Activated T-helper 2 cell treated with anti-CD3 and anti-CD28 coated beads, Interferon-gamma antibody, Interleukin-2, Interleukin-4, amounts not matched to agents 10 μg/mL and 5 μg/mL and 100 μg/mL, durations not matched to agents 14 hours and 24 hours and 36 hours (primary cell): ENCODE measurements at regions not wholly inside any gene's neighbourhood (a gene's known extent, or its start where the extent isn't known, plus 50 kb on each side); places are given as distances from the start of the nearest gene placed in this dataset.
"Not testable (repeated sequence)": the region's sequence is repeated elsewhere in the genome, so short reads cannot be mapped to it uniquely, and the experiment has no call there.

Source experiments
- DNase-seq: peaks from one replicate; pipeline ENCODE4 v3.0.0; 2021; ENCODE audit warnings: low spot score
- H3K27ac Mint-ChIP-seq: one replicate; pipeline ENCODE4 v1.8.0; 2021; ENCODE audit warnings: mixed read lengths
- H3K27me3 Mint-ChIP-seq: one replicate; pipeline ENCODE4 v1.8.0; 2021; ENCODE audit warnings: low read depth, mixed read lengths
- H3K36me3 Mint-ChIP-seq: one replicate; pipeline ENCODE4 v1.8.0; 2021; ENCODE audit warnings: low read depth, mixed read lengths
- H3K4me1 Mint-ChIP-seq: one replicate; pipeline ENCODE4 v1.8.0; 2021; ENCODE audit warnings: low read depth, mixed read lengths
- H3K4me3 Mint-ChIP-seq: one replicate; pipeline ENCODE4 v1.8.0; 2021; ENCODE audit warnings: low read depth, mild to moderate bottlenecking, moderate library complexity, mixed read lengths
- H3K9me3 Mint-ChIP-seq: one replicate; pipeline ENCODE4 v1.8.0; 2021; ENCODE audit warnings: mixed read lengths
- intact Hi-C: fragments of 100-400 bp; cut with micrococcal nuclease; formaldehyde crosslinking; loops from one replicate; pipeline ENCODE4 v1.15.1; 2023

DNA sequence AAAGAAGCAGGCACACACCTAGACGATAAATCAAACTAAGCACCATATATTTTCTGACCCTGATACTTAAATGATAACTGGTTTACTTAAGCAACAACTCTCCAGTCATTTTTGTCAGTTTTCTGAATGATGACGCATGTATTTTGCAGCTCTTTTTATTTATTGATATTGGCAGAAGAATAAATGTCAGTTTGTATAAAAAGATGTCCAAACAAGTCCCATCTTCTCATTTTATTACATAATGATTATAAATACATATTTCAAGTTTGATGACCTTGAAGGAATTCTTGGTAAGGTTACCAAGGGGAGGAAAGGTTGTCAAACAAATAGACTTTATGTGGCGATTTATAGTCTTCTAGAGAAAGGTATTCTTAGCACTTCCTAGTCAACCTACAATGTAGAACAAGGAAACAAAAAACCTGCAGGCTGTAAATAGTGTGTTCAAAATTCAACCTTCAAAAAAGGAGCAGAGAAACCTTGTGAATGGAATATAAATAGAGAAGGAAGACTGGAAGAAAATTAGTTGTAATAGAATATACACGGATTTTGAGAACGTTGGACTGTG is 190.7 kb downstream of the JRKL start:
- DNase-seq, result no peak
- Mint-ChIP-seq H3K4me3 (no peak overlapping the region), H3K36me3 (no peaks in the 10 kb centered on the region), H3K27me3 (no peaks in the 10 kb centered on the region), H3K4me1 (no peaks in the 10 kb centered on the region), H3K27ac (no peak overlapping the region), H3K9me3 (no peaks in the 10 kb centered on the region)
- intact Hi-C loops, result no loop called here

DNA sequence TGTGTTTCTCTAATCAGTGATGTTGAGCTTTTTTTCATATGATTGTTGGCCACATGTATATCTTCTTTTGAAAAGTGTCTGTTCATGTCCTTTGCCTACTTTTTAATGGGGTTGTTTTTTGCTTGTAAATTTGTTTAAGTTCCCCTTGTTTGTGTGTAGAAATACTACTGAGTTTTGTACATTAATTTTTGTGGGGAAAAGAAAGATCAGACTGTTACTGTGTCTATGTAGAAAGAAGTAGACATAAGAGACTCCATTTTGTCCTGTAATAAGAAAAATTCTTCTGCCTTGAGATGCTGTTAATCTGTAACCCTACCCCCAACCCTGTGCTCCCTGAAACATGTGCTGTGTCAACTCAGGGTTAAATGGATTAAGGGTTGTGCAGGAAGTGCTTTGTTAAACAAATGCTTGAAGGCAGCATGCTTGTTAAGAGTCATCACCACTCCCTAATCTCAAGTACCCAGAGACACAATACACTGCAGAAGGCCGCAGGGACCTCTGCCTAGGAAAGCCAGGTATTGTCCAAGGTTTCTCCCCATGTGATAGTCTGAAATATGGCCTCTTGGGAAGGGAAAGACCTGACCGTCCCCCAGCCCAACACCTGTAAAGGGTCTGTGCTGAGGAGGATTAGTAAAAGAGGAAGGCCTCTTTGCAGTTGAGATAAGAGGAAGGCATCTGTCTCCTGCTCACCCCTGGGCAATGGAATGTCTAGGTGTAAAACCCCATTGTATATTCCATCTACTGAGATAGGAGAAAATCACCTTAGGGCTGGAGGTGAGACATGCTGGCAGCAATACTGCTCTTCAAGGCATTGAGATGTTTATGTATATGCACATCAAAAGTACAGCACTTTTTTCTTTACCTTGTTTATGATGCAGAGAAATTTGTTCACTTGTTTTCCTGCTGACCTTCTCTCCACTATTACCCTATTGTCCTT is 196.4 kb downstream of the JRKL start:
- H3K36me3 Mint-ChIP-seq, H3K4me1 Mint-ChIP-seq, H3K27ac Mint-ChIP-seq, H3K4me3 Mint-ChIP-seq, intact Hi-C loops, H3K27me3 Mint-ChIP-seq, DNase-seq, H3K9me3 Mint-ChIP-seq: not testable (repeated sequence)

DNA sequence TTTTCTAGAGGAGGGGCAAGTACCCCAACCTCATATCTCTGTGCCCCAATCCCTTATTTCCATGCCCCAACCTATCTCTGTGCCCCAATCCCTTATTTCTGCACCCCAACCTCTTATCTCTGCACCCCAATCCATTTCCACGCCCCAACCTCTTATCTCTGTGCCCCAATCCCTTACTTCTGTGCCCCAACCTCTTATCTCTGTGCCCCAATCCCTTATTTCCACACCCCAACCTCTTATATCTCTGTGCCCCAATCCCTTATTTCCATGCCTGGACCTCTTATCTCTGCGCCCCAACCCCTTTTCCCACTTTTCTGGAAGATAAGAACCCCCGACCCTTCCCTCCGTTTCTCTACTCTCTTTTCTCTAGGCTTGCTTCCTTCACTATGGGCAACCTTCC is 199.0 kb downstream of the JRKL start:
- H3K36me3 Mint-ChIP-seq, H3K27me3 Mint-ChIP-seq, H3K9me3 Mint-ChIP-seq, intact Hi-C loops, H3K27ac Mint-ChIP-seq, DNase-seq, H3K4me1 Mint-ChIP-seq, H3K4me3 Mint-ChIP-seq: not testable (repeated sequence)

DNA sequence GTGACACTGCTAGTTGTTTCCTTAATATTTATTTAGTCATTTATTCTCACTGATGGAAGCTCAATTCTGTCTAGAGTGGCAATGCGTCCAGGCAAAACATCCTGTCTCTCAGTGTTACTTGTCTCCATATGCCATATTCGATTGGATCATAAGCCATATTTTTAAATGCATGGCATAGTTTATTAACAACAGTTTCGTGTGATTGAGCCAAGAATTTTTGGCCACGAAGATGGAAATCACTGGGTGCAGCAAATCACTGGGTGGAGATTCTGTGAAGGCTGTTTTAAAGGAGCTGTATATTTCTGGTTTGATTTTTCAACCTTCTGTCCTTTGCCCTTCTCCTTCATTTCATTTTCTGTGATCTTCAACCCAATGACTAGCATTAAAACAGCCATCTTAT is 205.2 kb downstream of the JRKL start:
- no peaks in the 10 kb centered on the region for H3K4me1 Mint-ChIP-seq
- intact Hi-C loops, result no loop called here
- DNase-seq, result no peak
- no peak overlapping the region for H3K27ac Mint-ChIP-seq
- H3K27me3 Mint-ChIP-seq, result no peaks in the 10 kb centered on the region
- no peak overlapping the region for H3K4me3 Mint-ChIP-seq
- no peaks in the 10 kb centered on the region for H3K9me3 Mint-ChIP-seq
- no peaks in the 10 kb centered on the region for H3K36me3 Mint-ChIP-seq

DNA sequence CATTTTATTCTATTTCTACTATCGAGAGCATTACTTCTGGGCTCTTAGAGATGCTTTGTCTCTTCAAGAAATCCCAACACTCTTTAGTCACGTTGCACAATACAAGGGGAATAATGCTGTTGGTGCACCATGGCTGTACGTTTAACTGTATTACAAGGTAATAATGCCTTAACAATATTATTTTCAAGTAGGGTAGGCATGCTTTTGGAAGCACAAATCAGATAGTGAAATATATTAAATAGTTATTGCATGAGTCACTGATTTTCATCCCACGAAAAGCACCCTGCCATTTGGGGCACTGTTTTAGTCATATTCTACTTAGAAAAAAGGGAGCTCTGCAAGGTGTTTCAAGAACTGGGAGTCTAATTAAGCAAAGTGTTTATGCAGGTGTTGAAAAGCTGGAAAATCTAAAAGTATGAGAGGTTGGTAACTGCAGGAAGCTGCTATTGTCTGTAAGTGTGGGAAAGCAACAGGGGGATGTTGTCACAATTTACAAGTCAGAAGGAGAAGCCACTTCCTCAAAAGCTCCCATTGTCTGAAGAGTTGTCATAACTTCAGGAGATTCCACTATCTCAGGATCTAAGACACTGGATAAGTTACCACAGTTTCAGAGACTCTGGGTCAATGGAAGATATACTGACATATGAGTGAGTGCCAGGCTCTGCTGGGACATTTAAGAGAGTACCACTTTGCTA is 218.2 kb downstream of the JRKL start:
- no peaks in the 10 kb centered on the region for H3K27me3 Mint-ChIP-seq
- H3K27ac Mint-ChIP-seq, result no peak overlapping the region
- intact Hi-C loops, result no loop called here
- no peaks in the 10 kb centered on the region for H3K36me3 Mint-ChIP-seq
- no peak overlapping the region for H3K4me3 Mint-ChIP-seq
- no peaks in the 10 kb centered on the region for H3K4me1 Mint-ChIP-seq
- DNase-seq, result no peak
- no peaks in the 10 kb centered on the region for H3K9me3 Mint-ChIP-seq

DNA sequence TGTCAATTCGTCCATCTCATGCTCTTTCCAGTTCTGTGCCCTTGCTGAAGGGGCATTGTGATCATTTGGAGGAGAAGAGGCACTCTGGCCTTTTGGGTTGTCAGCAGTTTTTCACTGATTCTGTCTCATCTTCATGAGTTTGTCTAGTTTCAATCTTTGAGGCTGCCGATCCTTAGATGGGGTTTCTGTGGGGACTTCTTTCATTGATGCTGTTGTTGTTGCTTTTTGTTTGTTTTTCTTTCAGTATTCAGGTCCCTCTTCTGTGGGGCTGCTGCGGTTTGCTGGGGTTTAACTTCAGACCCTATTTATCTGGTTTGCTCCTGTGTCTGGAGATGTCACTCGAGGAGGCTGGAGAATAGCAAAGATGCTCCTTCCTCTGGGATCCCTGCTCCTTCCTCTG is 224.3 kb downstream of the JRKL start:
- intact Hi-C loops, result no loop called here
- H3K36me3 Mint-ChIP-seq, result no peaks in the 10 kb centered on the region

DNA sequence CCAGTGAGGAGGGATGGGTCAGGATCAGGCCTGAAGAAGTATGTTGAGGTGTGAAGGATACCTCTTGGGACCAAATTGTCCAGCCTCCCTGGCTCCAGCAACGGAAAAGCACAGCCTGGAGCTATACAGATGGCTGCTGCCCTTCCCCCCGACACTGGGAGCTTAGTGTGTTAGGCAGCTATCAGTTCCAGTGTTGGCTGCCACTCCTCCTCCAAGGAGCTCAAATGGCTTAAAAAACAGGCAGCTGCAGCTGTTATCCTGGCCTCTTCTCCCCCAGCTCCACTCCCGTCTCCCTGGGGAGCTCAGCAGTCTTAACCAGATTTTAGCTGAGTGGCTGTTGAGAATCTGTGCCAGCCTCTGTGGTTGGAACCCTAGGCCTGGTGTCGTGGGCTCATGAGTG is 225.0 kb downstream of the JRKL start:
- DNase-seq, result no peak
- Mint-ChIP-seq H3K36me3 (no peaks in the 10 kb centered on the region), H3K4me3 (no peak overlapping the region), H3K27ac (no peak overlapping the region), H3K27me3 (no peaks in the 10 kb centered on the region), H3K4me1 (no peaks in the 10 kb centered on the region), H3K9me3 (no peaks in the 10 kb centered on the region)
- intact Hi-C loops, result no loop called here

More for the DNA sequence above, 224.3 kb downstream of the JRKL start:
- Mint-ChIP-seq H3K9me3 (no peaks in the 10 kb centered on the region), H3K27me3 (no peaks in the 10 kb centered on the region), H3K27ac (no peak overlapping the region), H3K4me1 (no peaks in the 10 kb centered on the region), H3K4me3 (no peak overlapping the region)
- no peak for DNase-seq

DNA sequence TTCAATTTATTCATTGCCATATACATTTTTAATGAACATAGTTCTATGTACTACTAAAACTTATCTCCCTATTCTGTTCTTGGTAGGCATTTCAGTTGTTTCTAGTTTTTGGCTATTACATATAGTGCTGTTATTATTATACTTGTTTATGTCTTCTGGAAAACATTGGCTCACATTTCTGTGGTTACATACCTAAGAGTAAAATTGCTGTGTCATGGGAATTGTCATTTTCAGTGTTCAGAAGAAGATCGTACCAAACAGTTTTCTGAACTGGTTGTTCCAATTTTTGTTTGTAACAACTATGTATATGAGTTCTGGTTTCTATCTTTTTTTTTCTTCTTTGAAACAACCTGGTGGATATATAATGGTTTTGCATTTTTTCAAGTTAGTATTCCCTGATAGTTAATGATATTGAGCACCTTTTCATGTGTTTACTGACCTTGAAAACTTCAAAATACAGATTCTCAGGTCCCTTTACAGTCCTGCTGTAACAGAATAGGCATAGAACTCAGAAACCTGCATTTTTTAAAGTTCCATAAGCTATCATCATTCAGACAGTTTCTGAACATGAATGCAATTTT is 230.7 kb downstream of the JRKL start:
- Mint-ChIP-seq H3K27me3 (no peaks in the 10 kb centered on the region), H3K36me3 (no peaks in the 10 kb centered on the region), H3K9me3 (peaks cover 1% of the 10 kb centered on the region), H3K4me1 (no peaks in the 10 kb centered on the region), H3K4me3 (no peak overlapping the region), H3K27ac (no peak overlapping the region)
- intact Hi-C loops, result no loop called here
- no peak for DNase-seq

DNA sequence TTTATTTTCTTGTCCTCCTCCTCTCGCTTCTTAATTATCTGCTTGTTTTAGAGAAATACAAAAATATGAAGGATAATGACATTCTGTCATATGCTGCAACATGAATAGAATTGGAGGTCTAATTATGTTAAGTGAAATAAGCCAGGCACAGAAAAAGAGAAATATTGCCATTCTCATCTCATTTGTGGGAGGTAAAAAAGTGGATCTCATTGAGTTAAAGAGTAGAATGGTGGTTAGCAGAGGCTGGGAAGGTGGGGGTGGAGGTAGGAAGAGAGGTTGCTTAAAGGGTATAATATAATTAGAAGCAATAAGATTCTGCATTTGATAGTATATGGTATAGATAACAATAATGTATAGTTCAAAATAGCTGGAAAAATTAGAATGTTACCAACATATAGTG is 231.3 kb downstream of the JRKL start:
- peaks cover 8% of the 10 kb centered on the region for H3K9me3 Mint-ChIP-seq
- no peak for DNase-seq
- no peak overlapping the region for H3K27ac Mint-ChIP-seq
- H3K4me3 Mint-ChIP-seq, result no peak overlapping the region
- no peaks in the 10 kb centered on the region for H3K27me3 Mint-ChIP-seq
- no peaks in the 10 kb centered on the region for H3K4me1 Mint-ChIP-seq
- no peaks in the 10 kb centered on the region for H3K36me3 Mint-ChIP-seq
- intact Hi-C loops, result no loop called here

DNA sequence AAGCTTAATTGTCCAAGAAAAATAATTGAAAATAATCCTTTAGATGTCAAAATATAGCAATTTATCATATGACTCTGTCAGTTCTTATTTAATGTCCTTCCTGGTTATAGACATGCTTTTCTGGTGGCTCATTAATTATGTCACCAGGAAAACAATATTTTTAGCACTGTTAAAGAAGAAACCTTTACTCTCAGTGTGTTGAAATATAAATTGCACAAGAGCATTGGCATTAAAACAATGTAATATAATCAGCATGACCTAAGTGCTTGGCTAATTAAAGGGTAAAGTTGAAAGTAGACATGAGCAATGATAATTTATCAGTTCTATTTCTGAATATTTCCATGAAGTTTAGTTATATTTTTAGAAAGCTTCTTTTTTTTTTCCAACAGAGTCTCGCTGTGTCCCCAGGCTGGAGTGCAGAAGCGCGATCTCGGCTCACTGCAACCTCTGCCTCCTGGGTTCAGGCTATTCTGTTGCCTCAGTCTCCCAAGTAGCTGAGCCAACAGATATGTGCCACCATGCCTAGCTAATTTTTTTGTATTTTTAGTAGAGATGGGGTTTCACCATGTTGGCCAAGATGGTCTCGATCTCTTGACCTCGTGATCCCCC is 232.3 kb downstream of the JRKL start:
- Mint-ChIP-seq H3K27me3 (no peaks in the 10 kb centered on the region), H3K36me3 (no peaks in the 10 kb centered on the region), H3K4me1 (no peaks in the 10 kb centered on the region), H3K27ac (no peak overlapping the region), H3K4me3 (no peak overlapping the region), H3K9me3 (peaks cover 10% of the 10 kb centered on the region)
- no peak for DNase-seq
- intact Hi-C loops, result no loop called here

DNA sequence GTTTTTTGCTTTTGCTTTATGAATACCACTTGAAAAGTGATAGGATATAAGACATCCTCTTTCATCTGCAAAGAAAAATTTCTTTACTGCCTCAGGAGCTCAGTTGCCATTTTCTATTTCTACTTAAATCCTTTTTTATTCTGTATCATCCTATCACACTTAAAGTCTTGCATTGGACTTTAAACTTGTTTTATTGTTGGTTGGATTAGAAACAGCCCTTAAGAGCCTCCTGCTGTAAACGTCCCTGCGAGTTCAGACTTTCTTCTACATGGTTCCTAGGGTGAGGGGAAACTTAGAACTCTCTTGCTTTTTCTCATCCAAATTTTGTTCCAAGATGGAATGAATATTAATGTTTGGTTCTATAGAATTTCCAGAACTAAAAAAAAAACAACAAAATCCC is 234.3 kb downstream of the JRKL start:
- no peaks in the 10 kb centered on the region for H3K4me1 Mint-ChIP-seq
- DNase-seq, result no peak
- intact Hi-C loops, result no loop called here
- H3K27me3 Mint-ChIP-seq, result no peaks in the 10 kb centered on the region
- peaks cover 10% of the 10 kb centered on the region for H3K9me3 Mint-ChIP-seq
- no peaks in the 10 kb centered on the region for H3K36me3 Mint-ChIP-seq
- H3K27ac Mint-ChIP-seq, result no peak overlapping the region
- H3K4me3 Mint-ChIP-seq, result no peak overlapping the region

DNA sequence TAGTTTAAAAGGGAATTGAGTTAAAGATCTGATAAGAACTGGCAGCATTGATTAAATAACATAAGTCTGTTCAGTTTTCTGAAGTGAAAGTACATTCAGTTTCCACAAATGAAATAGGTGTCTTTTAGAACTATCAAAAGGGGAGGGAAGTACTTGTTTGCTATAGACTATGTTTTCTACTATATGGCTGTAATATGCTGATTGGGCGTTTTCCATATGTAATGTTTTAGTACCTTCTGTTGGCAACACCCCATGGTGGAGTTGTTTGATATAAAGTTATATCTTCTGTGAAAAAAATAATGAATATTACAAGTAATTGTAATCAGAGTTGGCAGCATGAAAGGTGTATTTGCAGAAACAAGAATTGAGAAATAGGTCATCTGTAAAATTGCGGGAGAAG is 237.6 kb downstream of the JRKL start:
- Mint-ChIP-seq H3K4me1 (no peaks in the 10 kb centered on the region), H3K9me3 (peaks cover 10% of the 10 kb centered on the region), H3K4me3 (no peak overlapping the region), H3K27ac (no peak overlapping the region), H3K27me3 (no peaks in the 10 kb centered on the region), H3K36me3 (no peaks in the 10 kb centered on the region)
- intact Hi-C loops, result no loop called here
- DNase-seq, result no peak
